ENCODE measurements at regions not wholly inside any gene's neighbourhood (a gene's known extent, or its start where the extent isn't known, plus 50 kb on each side); places are given as distances from the start of the nearest gene placed in this dataset.

GRCh38 chr12:63397807-63398206 is 246.8 kb upstream of the AVPR1A start:
- POLR2A ChIA-PET = no interaction called here
- Mint-ChIP-seq H3K36me3 (ENCODE audit: insufficient read depth, unreplicated experiment) (no peaks in the 10 kb centered on the region), H3K4me3 (ENCODE audit: unreplicated experiment) (no peak overlapping the region), H3K27ac (ENCODE audit: low read depth, unreplicated experiment) (no peak overlapping the region), H3K27me3 (ENCODE audit: insufficient read depth, unreplicated experiment) (peaks cover 50% of the 10 kb centered on the region), H3K4me1 (ENCODE audit: insufficient read depth, unreplicated experiment) (peaks cover 12% of the 10 kb centered on the region), H3K9me3 (ENCODE audit: unreplicated experiment) (peaks cover 8% of the 10 kb centered on the region)
- no TSS peak for BruUV-seq (replicated peaks)
- DNase-seq (ENCODE audit: unreplicated experiment) = no peak
- TF ChIP-seq CTCF (IDR thresholded peaks at IDR 0.05; ENCODE audit: unreplicated experiment) = no peak
- CTCF ChIA-PET = no interaction called here
- intact Hi-C loops (cut with micrococcal nuclease) = no loop called here

GRCh38 chr12:63396135-63396534 is 245.1 kb upstream of the AVPR1A start:
- no peak overlapping the region for H3K27ac Mint-ChIP-seq (ENCODE audit: low read depth, unreplicated experiment)
- POLR2A ChIA-PET = interaction anchor here (0.7 kb wide), 1 partner anchor 1698 kb away, joined by 3 read pairs; no protein-coding TSS in a partner anchor
- no peak overlapping the region for H3K4me3 Mint-ChIP-seq (ENCODE audit: unreplicated experiment)
- TF ChIP-seq CTCF (IDR thresholded peaks at IDR 0.05; ENCODE audit: unreplicated experiment) = no peak
- H3K27me3 Mint-ChIP-seq (ENCODE audit: insufficient read depth, unreplicated experiment) = peaks cover 50% of the 10 kb centered on the region
- no peak for DNase-seq (ENCODE audit: unreplicated experiment)
- H3K4me1 Mint-ChIP-seq (ENCODE audit: insufficient read depth, unreplicated experiment) = peaks cover 7% of the 10 kb centered on the region
- intact Hi-C loops (cut with micrococcal nuclease) = no loop called here
- H3K36me3 Mint-ChIP-seq (ENCODE audit: insufficient read depth, unreplicated experiment) = no peaks in the 10 kb centered on the region
- H3K9me3 Mint-ChIP-seq (ENCODE audit: unreplicated experiment) = peaks cover 8% of the 10 kb centered on the region
- no TSS peak for BruUV-seq (replicated peaks)
- CTCF ChIA-PET = no interaction called here

GRCh38 chr12:63394983-63395382 is 244.0 kb upstream of the AVPR1A start:
- intact Hi-C loops (cut with micrococcal nuclease) = no loop called here
- no peak for DNase-seq (ENCODE audit: unreplicated experiment)
- ChIA-PET POLR2A (interaction anchor here (0.6 kb wide), 1 partner anchor 82 kb away, joined by 3 read pairs; no protein-coding TSS in a partner anchor), CTCF (no interaction called here)
- H3K27me3 Mint-ChIP-seq (ENCODE audit: insufficient read depth, unreplicated experiment) = peaks cover 55% of the 10 kb centered on the region
- no peak overlapping the region for H3K4me3 Mint-ChIP-seq (ENCODE audit: unreplicated experiment)
- peaks cover 8% of the 10 kb centered on the region for H3K9me3 Mint-ChIP-seq (ENCODE audit: unreplicated experiment)
- no peaks in the 10 kb centered on the region for H3K36me3 Mint-ChIP-seq (ENCODE audit: insufficient read depth, unreplicated experiment)
- TF ChIP-seq CTCF (IDR thresholded peaks at IDR 0.05; ENCODE audit: unreplicated experiment) = no peak
- BruUV-seq (replicated peaks) = no TSS peak
- no peaks in the 10 kb centered on the region for H3K4me1 Mint-ChIP-seq (ENCODE audit: insufficient read depth, unreplicated experiment)
- H3K27ac Mint-ChIP-seq (ENCODE audit: low read depth, unreplicated experiment) = no peak overlapping the region

GRCh38 chr12:63394349-63394748 is 243.3 kb upstream of the AVPR1A start:
- no TSS peak for BruUV-seq (replicated peaks)
- TF ChIP-seq CTCF (IDR thresholded peaks at IDR 0.05; ENCODE audit: unreplicated experiment) = no peak
- POLR2A ChIA-PET = no interaction called here
- Mint-ChIP-seq H3K4me3 (ENCODE audit: unreplicated experiment) (no peak overlapping the region), H3K27me3 (ENCODE audit: insufficient read depth, unreplicated experiment) (peaks cover 61% of the 10 kb centered on the region), H3K27ac (ENCODE audit: low read depth, unreplicated experiment) (no peak overlapping the region), H3K9me3 (ENCODE audit: unreplicated experiment) (peaks cover 8% of the 10 kb centered on the region), H3K4me1 (ENCODE audit: insufficient read depth, unreplicated experiment) (no peaks in the 10 kb centered on the region), H3K36me3 (ENCODE audit: insufficient read depth, unreplicated experiment) (no peaks in the 10 kb centered on the region)
- intact Hi-C loops (cut with micrococcal nuclease) = no loop called here
- CTCF ChIA-PET = no interaction called here
- no peak for DNase-seq (ENCODE audit: unreplicated experiment)

Data from MCF 10A (cell line).